ENCODE measurements at regions not wholly inside any gene's neighbourhood (a gene's known extent, or its start where the extent isn't known, plus 50 kb on each side); places are given as distances from the start of the nearest gene placed in this dataset.

DNA sequence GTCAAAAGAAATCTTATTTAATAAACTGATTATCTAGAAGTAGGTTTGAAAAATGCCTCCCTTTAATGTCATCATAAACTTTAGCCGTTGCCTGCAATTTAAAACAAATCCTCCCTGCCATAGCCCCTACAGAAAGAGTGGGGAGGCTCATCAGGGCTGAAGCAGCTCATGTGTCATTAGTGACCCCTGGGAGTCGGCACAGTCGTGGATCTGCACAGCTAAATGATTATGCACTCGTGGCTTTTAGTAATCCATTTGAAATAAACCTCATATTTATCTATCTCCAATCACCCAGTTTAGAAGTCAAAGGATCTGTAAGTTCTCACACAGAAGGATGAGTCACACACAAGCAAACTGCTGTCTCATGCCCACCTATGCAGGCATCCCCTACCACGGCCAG, 277.3 kb downstream of the SS18 start:
- TF ChIP-seq, protein P1, sequence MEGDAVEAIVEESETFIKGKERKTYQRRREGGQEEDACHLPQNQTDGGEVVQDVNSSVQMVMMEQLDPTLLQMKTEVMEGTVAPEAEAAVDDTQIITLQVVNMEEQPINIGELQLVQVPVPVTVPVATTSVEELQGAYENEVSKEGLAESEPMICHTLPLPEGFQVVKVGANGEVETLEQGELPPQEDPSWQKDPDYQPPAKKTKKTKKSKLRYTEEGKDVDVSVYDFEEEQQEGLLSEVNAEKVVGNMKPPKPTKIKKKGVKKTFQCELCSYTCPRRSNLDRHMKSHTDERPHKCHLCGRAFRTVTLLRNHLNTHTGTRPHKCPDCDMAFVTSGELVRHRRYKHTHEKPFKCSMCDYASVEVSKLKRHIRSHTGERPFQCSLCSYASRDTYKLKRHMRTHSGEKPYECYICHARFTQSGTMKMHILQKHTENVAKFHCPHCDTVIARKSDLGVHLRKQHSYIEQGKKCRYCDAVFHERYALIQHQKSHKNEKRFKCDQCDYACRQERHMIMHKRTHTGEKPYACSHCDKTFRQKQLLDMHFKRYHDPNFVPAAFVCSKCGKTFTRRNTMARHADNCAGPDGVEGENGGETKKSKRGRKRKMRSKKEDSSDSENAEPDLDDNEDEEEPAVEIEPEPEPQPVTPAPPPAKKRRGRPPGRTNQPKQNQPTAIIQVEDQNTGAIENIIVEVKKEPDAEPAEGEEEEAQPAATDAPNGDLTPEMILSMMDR (IDR thresholded peaks at IDR 0.05; ENCODE audit: low read length), result no peak
- no peak for TF ChIP-seq EZH2 (IDR thresholded peaks at IDR 0.05; ENCODE audit: borderline replicate concordance, low read length)

Measured in OCI-LY1 (cell line).